SU-DHL-6 (cell line): ENCODE measurements at regions not wholly inside any gene's neighbourhood (a gene's known extent, or its start where the extent isn't known, plus 50 kb on each side); places are given as distances from the start of the nearest gene placed in this dataset.
"Not testable (repeated sequence)": the region's sequence is repeated elsewhere in the genome, so short reads cannot be mapped to it uniquely, and the experiment has no call there.

Experiments
- H2AFZ ChIP-seq: fragments of 200-600 bp; sonication (generic); 2 replicates; pipeline ENCODE4 v1.6.1; 2014; ENCODE audit warnings: low read depth, mild to moderate bottlenecking, moderate library complexity, mixed read lengths, antibody characterized with exemption, low read length; ENCODE audit not compliant: severe bottlenecking
- H3F3A ChIP-seq: fragments of 200-600 bp; shearing (Covaris generic); 2 replicates; pipeline ENCODE4 v1.6.0; 2016; ENCODE audit warnings: antibody characterized with exemption, mild to moderate bottlenecking; ENCODE audit not compliant: insufficient read depth
- H3K27ac ChIP-seq: fragments of 200-600 bp; sonication (generic); 2 replicates; pipeline ENCODE4 v1.5.1; 2016; ENCODE audit warnings: low read depth, mild to moderate bottlenecking, low read length, moderate library complexity, mixed read lengths
- H3K27me3 ChIP-seq: fragments of 200-600 bp; sonication (generic), shearing (Covaris generic); 2 replicates; pipeline ENCODE4 v1.6.0; 2014; ENCODE audit warnings: mild to moderate bottlenecking, low read length
- H3K36me3 ChIP-seq: fragments of 200-600 bp; sonication (generic); 2 replicates; pipeline ENCODE4 v1.6.1; 2014; ENCODE audit warnings: mild to moderate bottlenecking, low read length, mixed read lengths
- H3K4me2 ChIP-seq: fragments of 300-600, 200-600 bp; shearing (Covaris generic), sonication (generic); 2 replicates; pipeline ENCODE4 v1.6.0; 2014; ENCODE audit warnings: low read length, low read depth, mild to moderate bottlenecking; ENCODE audit not compliant: poor library complexity, severe bottlenecking
- H3K4me3 ChIP-seq: fragments of 200-600 bp; sonication (generic); 2 replicates; pipeline ENCODE4 v1.5.1; 2014; ENCODE audit warnings: antibody characterized with exemption, low read length, mild to moderate bottlenecking, mixed read lengths; ENCODE audit not compliant: insufficient read depth, poor library complexity, severe bottlenecking
- H3K79me2 ChIP-seq: fragments of 200-600 bp; sonication (generic); 2 replicates; pipeline ENCODE4 v1.6.1; 2014; ENCODE audit warnings: mild to moderate bottlenecking, low read length, moderate library complexity; ENCODE audit not compliant: insufficient read depth
- H3K9ac ChIP-seq: fragments of 200-600 bp; sonication (generic); 2 replicates; pipeline ENCODE4 v1.7.0; 2014; ENCODE audit warnings: mild to moderate bottlenecking, low read length
- H3K9me2 ChIP-seq: fragments of 200-600 bp; sonication (generic); replicated peaks from 2 replicates; pipeline ENCODE4 v1.6.1; 2014; ENCODE audit warnings: low read length; ENCODE audit not compliant: insufficient read depth
- H3K9me3 ChIP-seq: fragments of 200-600 bp; sonication (generic); 2 replicates; pipeline ENCODE4 v1.6.1; 2014; ENCODE audit warnings: low read length, mixed read lengths; ENCODE audit not compliant: insufficient read depth
- H4K20me1 ChIP-seq: fragments of 200-600 bp; sonication (generic); 2 replicates; pipeline ENCODE4 v1.6.1; 2014; ENCODE audit warnings: low read depth, mild to moderate bottlenecking, antibody characterized with exemption, low read length, moderate library complexity, mixed read lengths
- CTCF ChIP-seq: fragments of 200-600 bp; sonication (generic); IDR thresholded peaks from one replicate; pipeline ENCODE4 v1.5.1; 2017; ENCODE audit warnings: antibody characterized with exemption, mild to moderate bottlenecking, low read length, moderate library complexity; ENCODE audit not compliant: insufficient read depth, poor library complexity, severe bottlenecking
- EZH2phosphoT487 ChIP-seq: fragments of 200-600 bp; sonication (generic), shearing (Covaris generic); conservative IDR thresholded peaks from 2 replicates; pipeline ENCODE4 v1.6.1; 2018; ENCODE audit warnings: mild to moderate bottlenecking, antibody characterized with exemption, low read length, moderate library complexity, mixed read lengths

DNA sequence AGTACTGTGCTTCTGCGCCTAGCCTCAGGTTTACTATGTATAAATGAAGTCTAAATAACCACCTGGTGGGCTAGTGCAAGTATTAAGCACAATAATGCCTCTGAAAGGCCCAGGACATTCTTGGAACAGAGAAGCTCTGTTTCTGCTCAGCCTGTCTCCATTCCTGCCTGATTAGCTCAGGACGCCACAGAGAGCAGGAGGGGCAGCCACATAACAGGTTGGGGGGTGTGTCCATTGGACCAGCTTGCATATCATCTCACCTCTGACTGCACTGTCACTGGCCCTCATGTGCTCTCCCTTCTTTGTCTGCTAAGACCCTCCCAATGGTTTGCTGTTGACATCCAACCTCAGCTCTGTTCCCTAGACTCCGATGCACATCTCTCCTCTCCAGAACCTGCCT lies 52.8 kb upstream of the IKZF1 start:
- Histone ChIP-seq H2AFZ (no peak overlapping the region), H3K79me2 (no peaks in the 10 kb centered on the region), H3K27ac (no peak overlapping the region), H3F3A (no peaks in the 10 kb centered on the region), H3K9me3 (peaks cover 3% of the 10 kb centered on the region; the same call in 1 of the 2 replicates), H3K4me2 (no peak overlapping the region), H3K4me3 (no peak overlapping the region), H3K9me2 (no peaks in the 10 kb centered on the region), H4K20me1 (no peaks in the 10 kb centered on the region), H3K36me3 (peaks cover 9% of the 10 kb centered on the region; the same call in 1 of the 2 replicates), H3K9ac (no peak overlapping the region), H3K27me3 (no peaks in the 10 kb centered on the region)
- TF ChIP-seq EZH2phosphoT487 = no peak
- no peak for TF ChIP-seq CTCF

DNA sequence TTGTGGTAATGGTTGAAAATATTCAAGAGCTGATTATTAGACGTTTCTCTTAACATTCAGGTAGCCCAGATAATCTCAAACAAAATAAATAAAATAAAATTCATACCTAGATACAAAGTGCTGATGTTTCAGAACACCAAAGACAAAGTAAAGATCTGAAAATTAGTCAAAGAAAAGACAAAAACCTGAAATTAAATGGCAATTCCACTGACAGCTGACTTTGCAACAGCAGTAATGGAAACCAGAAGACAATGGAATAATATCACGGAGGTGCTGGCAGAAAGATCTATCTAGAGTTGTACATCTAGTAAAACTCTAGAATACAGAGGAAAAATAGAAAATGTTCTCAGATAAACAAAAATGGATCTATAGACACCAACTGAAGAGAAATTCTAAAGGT lies 58.0 kb upstream of the IKZF1 start:
- H2AFZ ChIP-seq = no peak overlapping the region
- no peaks in the 10 kb centered on the region for H3K9me2 ChIP-seq
- H3K36me3 ChIP-seq = peaks cover 32% of the 10 kb centered on the region
- H3K27me3 ChIP-seq = no peaks in the 10 kb centered on the region
- H3K4me3 ChIP-seq = no peak overlapping the region
- H3K4me2 ChIP-seq = no peak overlapping the region
- peaks cover 18% of the 10 kb centered on the region; the same call in 1 of the 2 replicates for H3K9me3 ChIP-seq
- no peak for TF ChIP-seq CTCF
- no peaks in the 10 kb centered on the region for H3K79me2 ChIP-seq
- no peak overlapping the region for H3K9ac ChIP-seq
- H4K20me1 ChIP-seq = no peaks in the 10 kb centered on the region
- H3F3A ChIP-seq = no peaks in the 10 kb centered on the region
- no peak overlapping the region for H3K27ac ChIP-seq

DNA sequence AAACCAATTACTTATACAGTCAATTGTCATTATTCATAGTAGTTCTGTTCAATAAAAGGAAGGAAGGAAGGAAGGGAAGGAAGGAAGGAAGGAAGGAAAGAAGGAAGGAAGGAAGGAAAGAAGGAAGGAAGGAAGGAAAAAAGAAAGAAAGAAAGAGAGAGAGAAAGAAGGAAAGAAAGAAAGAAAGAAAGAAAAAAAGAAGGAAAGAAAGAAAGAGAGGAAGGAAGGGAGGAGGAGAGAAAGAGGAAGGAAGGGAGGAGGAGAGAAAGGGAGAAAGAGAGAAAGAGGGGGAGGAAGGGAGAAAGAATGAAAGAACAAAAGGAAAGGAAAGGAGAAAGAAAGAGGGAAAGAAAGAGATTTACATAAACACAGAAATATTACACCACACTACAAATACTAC lies 62.4 kb upstream of the IKZF1 start:
- peaks cover 32% of the 10 kb centered on the region for H3K36me3 ChIP-seq
- H3K9me2 ChIP-seq, H3K9ac ChIP-seq, H3K4me2 ChIP-seq, H3K27ac ChIP-seq, H3K27me3 ChIP-seq, H3K4me3 ChIP-seq, H3F3A ChIP-seq, H2AFZ ChIP-seq, H4K20me1 ChIP-seq, H3K79me2 ChIP-seq: not testable (repeated sequence)
- peaks cover 18% of the 10 kb centered on the region; the same call in 1 of the 2 replicates for H3K9me3 ChIP-seq

- peaks cover 21% of the 10 kb centered on the region for H3K36me3 ChIP-seq
- not testable (repeated sequence) for H3F3A ChIP-seq, H2AFZ ChIP-seq
These were observed 63.8 kb upstream of the IKZF1 start for GRCh38 chr7:50240699-50241098.

More at GRCh38 chr7:50240699-50241098, 63.8 kb upstream of the IKZF1 start:
- H4K20me1 ChIP-seq, H3K9ac ChIP-seq, H3K4me3 ChIP-seq, H3K79me2 ChIP-seq, H3K9me3 ChIP-seq, H3K27ac ChIP-seq, H3K4me2 ChIP-seq, H3K27me3 ChIP-seq, H3K9me2 ChIP-seq: not testable (repeated sequence)
